Body of pancreas (tissue), 4 donors: ENCODE measurements at regions not wholly inside any gene's neighbourhood (a gene's known extent, or its start where the extent isn't known, plus 50 kb on each side); places are given as distances from the start of the nearest gene placed in this dataset.

ENCODE experiments used
- ATAC-seq: fragments of 150-250 bp; one replicate; pipeline ENCODE4 v1.9.1; 2016
- DNase-seq, 4 donors: peaks; one replicate each; pipeline ENCODE4 v3.0.0-alpha.2; 2019
- H3K27ac ChIP-seq, 4 donors: fragments of 200-600 bp; sonication (generic); 1 replicate in 3 of 4; 2 replicates in 1 of 4; pipeline versions ENCODE4 v1.5.1 to v1.6.1; 2016 to 2019; ENCODE audit warnings: mild to moderate bottlenecking in 1 of 4, mixed read lengths in 1 of 4, moderate library complexity in 1 of 4
- H3K27me3 ChIP-seq, 2 donors: fragments of 200-600 bp; sonication (generic); one replicate each; pipeline ENCODE4 v1.6.0; 2016; ENCODE audit warnings: mild to moderate bottlenecking in 1 of 2
- H3K36me3 ChIP-seq, 2 donors: fragments of 200-600 bp; sonication (generic); replicated peaks in 1 of 2; 2 replicates each; pipeline ENCODE4 v1.5.1; 2016; ENCODE audit warnings: low read depth in 2 of 2; ENCODE audit not compliant: insufficient read depth in 1 of 2
- H3K4me1 ChIP-seq: fragments of 200-600 bp; sonication (generic); one replicate; pipeline ENCODE4 v1.6.0; 2016
- H3K4me3 ChIP-seq, 2 donors: fragments of 200-600 bp; sonication (generic); 1 replicate in 1 of 2; 2 replicates in 1 of 2; pipeline ENCODE4 v1.5.1; 2016 to 2019
- H3K9me3 ChIP-seq, 3 donors: fragments of 200-600 bp; sonication (generic); 1 replicate in 2 of 3; 2 replicates in 1 of 3; pipeline ENCODE4 v1.5.1; 2016
- CTCF ChIP-seq, 7 experiments: fragments of 450-650 bp in 4 of 7; fragments of 200-600 bp in 3 of 7; sonication (generic) in 3 of 7; IDR thresholded peaks; one replicate each; pipeline ENCODE4 v1.5.1; 2016 to 2019; ENCODE audit warnings: antibody characterized with exemption in 7 of 7
- POLR2A ChIP-seq, 3 donors: fragments of 450-650 bp; IDR thresholded peaks; one replicate each; pipeline ENCODE4 v1.6.1; 2016; ENCODE audit warnings: antibody characterized with exemption in 3 of 3, mild to moderate bottlenecking in 2 of 3
- WGBS, 2 donors: methylation state at CpG; one replicate each; pipeline ENCODE4 v1.1.5; 2017; 5-methylcytosine and 5-hydroxymethylcytosine counted together
- intact Hi-C: fragments of 100-400 bp; cut with DNase I; formaldehyde crosslinking; loops from one replicate; pipeline ENCODE4 v1.15.1; 2023

GRCh38 chr17:17413215-17413792, 63.5 kb upstream of the MED9 start:
- Histone ChIP-seq H3K36me3 (no peaks in the 10 kb centered on the region), H3K27me3 (no peaks in the 10 kb centered on the region), H3K4me3 (no peak overlapping the region), H3K9me3 (no peaks in the 10 kb centered on the region), H3K4me1 (peaks cover 30% of the 10 kb centered on the region), H3K27ac (peak overlapping the region in 3 of 4 donors; percentile 28 to 68 (median 52))
- peak; percentile 49 for ATAC-seq
- no peak for DNase-seq
- 51 to 60% methylated on average over 6 of the region's 6 CpGs for WGBS, 2 donors
- no peak for TF ChIP-seq POLR2A (IDR thresholded peaks at IDR 0.05)
- no peak for TF ChIP-seq CTCF (IDR thresholded peaks at IDR 0.05)
- intact Hi-C loops = no loop called here

GRCh38 chr17:17413821-17414220, 63.0 kb upstream of the MED9 start:
- intact Hi-C loops = no loop called here
- no peak for DNase-seq
- TF ChIP-seq CTCF (IDR thresholded peaks at IDR 0.05) (no peak), POLR2A (IDR thresholded peaks at IDR 0.05) (no peak)
- H3K36me3 ChIP-seq = no peaks in the 10 kb centered on the region
- no peaks in the 10 kb centered on the region for H3K27me3 ChIP-seq
- no peak overlapping the region for H3K4me3 ChIP-seq
- 40 to 49% methylated on average over 7 of the region's 7 CpGs for WGBS, 2 donors
- no peaks in the 10 kb centered on the region for H3K9me3 ChIP-seq
- peak; percentile 39 for ATAC-seq
- H3K27ac ChIP-seq = peak overlapping the region in 3 of 4 donors; percentile 28 to 68 (median 52)
- H3K4me1 ChIP-seq = peaks cover 30% of the 10 kb centered on the region

- no peaks in the 10 kb centered on the region for H3K36me3 ChIP-seq
- 45% methylated on average over 12 to 13 of the region's 13 CpGs for WGBS, 2 donors
- TF ChIP-seq POLR2A (IDR thresholded peaks at IDR 0.05) (no peak), CTCF (IDR thresholded peaks at IDR 0.05) (no peak)
- intact Hi-C loops = no loop called here
- peak overlapping the region in 3 of 4 donors; percentile 28 to 68 (median 52) for H3K27ac ChIP-seq
- no peak overlapping the region for H3K4me3 ChIP-seq
- H3K9me3 ChIP-seq = no peaks in the 10 kb centered on the region
- peaks cover 30% of the 10 kb centered on the region for H3K4me1 ChIP-seq
- DNase-seq (peak in 2 of 4 donors; percentile 17 to 20), ATAC-seq (no peak)
- no peaks in the 10 kb centered on the region for H3K27me3 ChIP-seq
Measured at GRCh38 chr17:17414341-17414805, 62.4 kb upstream of the MED9 start.

GRCh38 chr17:17415006-17415405, 61.8 kb upstream of the MED9 start:
- no peak for ATAC-seq
- intact Hi-C loops = no loop called here

More at GRCh38 chr17:17415006-17415405, 61.8 kb upstream of the MED9 start:
- H3K36me3 ChIP-seq = no peaks in the 10 kb centered on the region
- H3K9me3 ChIP-seq = no peaks in the 10 kb centered on the region
- 77 to 82% methylated on average over 3 of the region's 3 CpGs for WGBS, 2 donors
- H3K4me1 ChIP-seq = peaks cover 30% of the 10 kb centered on the region
- DNase-seq = no peak
- no peak overlapping the region for H3K4me3 ChIP-seq
- no peaks in the 10 kb centered on the region for H3K27me3 ChIP-seq
- no peak overlapping the region for H3K27ac ChIP-seq
- TF ChIP-seq POLR2A (IDR thresholded peaks at IDR 0.05) (no peak), CTCF (IDR thresholded peaks at IDR 0.05) (no peak)
